ENCODE measurements at regions not wholly inside any gene's neighbourhood (a gene's known extent, or its start where the extent isn't known, plus 50 kb on each side); places are given as distances from the start of the nearest gene placed in this dataset.

GRCh38 chr2:150548527-150548926 lies 61.1 kb upstream of the RND3 start:
- DNase-seq (no peak), ATAC-seq (replicated peaks) (no peak)
- no peaks in the 10 kb centered on the region for H3K4me1 Mint-ChIP-seq
- H3K4me3 Mint-ChIP-seq: no peak overlapping the region
- no peaks in the 10 kb centered on the region for H3K27me3 Mint-ChIP-seq
- no peak overlapping the region for H3K27ac Mint-ChIP-seq
- H3K9me3 Mint-ChIP-seq: no peaks in the 10 kb centered on the region
- H3K36me3 Mint-ChIP-seq: no peaks in the 10 kb centered on the region

DNA sequence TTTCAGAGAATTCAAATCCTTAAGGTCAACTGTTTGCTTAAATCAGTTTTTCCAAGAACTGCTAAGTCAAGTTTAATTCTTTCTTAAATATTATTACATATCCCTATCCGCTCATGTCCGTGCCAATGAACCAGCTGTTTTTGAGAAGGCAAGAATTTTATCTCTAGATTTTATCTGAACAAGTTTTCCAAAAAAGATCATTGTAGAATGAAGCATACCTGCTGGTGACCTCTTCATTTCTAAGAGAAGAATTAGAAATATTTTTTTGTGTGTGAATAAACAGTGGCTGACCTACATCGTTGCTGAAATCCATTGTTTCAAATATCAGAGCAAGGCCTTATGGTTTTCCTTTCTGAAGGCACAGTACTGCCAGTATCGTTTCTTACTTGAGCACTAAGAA lies 58.4 kb upstream of the RND3 start:
- Mint-ChIP-seq H3K27me3 (no peaks in the 10 kb centered on the region), H3K9me3 (peaks cover 0 to 4% of the 10 kb centered on the region in 2 donors), H3K27ac (no peak overlapping the region), H3K4me1 (no peaks in the 10 kb centered on the region), H3K36me3 (no peaks in the 10 kb centered on the region), H3K4me3 (no peak overlapping the region)
- ATAC-seq (replicated peaks): no peak
- no peak for DNase-seq

- H3K27me3 Mint-ChIP-seq: no peaks in the 10 kb centered on the region
- no peaks in the 10 kb centered on the region for H3K36me3 Mint-ChIP-seq
- no peaks in the 10 kb centered on the region for H3K4me1 Mint-ChIP-seq
- H3K9me3 Mint-ChIP-seq: peaks cover 0 to 6% of the 10 kb centered on the region in 2 donors
- H3K27ac Mint-ChIP-seq: no peak overlapping the region
- no peak for ATAC-seq (replicated peaks)
- DNase-seq: no peak
- H3K4me3 Mint-ChIP-seq: no peak overlapping the region
Measured at GRCh38 chr2:150544731-150545130, 57.3 kb upstream of the RND3 start.

GRCh38 chr2:150542692-150543091 lies 55.2 kb upstream of the RND3 start:
- no peak overlapping the region for H3K4me3 Mint-ChIP-seq
- no peaks in the 10 kb centered on the region for H3K4me1 Mint-ChIP-seq
- H3K27me3 Mint-ChIP-seq: no peaks in the 10 kb centered on the region
- no peaks in the 10 kb centered on the region for H3K36me3 Mint-ChIP-seq
- no peak for ATAC-seq (replicated peaks)
- no peak overlapping the region for H3K27ac Mint-ChIP-seq
- DNase-seq: no peak
- H3K9me3 Mint-ChIP-seq: peaks cover 0 to 7% of the 10 kb centered on the region in 2 donors

- no peaks in the 10 kb centered on the region for H3K27me3 Mint-ChIP-seq
- no peak for ATAC-seq (replicated peaks)
Measured at GRCh38 chr2:150542172-150542571, 54.7 kb upstream of the RND3 start.

GRCh38 chr2:150538651-150539201 lies 51.3 kb upstream of the RND3 start:
- no peaks in the 10 kb centered on the region for H3K4me1 Mint-ChIP-seq
- no peaks in the 10 kb centered on the region for H3K36me3 Mint-ChIP-seq
- no peak overlapping the region for H3K27ac Mint-ChIP-seq
- peaks cover 5 to 10% of the 10 kb centered on the region in 2 donors for H3K9me3 Mint-ChIP-seq
- DNase-seq: no peak
- H3K27me3 Mint-ChIP-seq: no peaks in the 10 kb centered on the region
- no peak for ATAC-seq (replicated peaks)
- H3K4me3 Mint-ChIP-seq: no peak overlapping the region

More at GRCh38 chr2:150542172-150542571, 54.7 kb upstream of the RND3 start:
- Mint-ChIP-seq H3K9me3 (peaks cover 0 to 8% of the 10 kb centered on the region in 2 donors), H3K4me1 (no peaks in the 10 kb centered on the region), H3K27ac (no peak overlapping the region), H3K36me3 (no peaks in the 10 kb centered on the region), H3K4me3 (no peak overlapping the region)
- DNase-seq: no peak
